Amygdala (tissue), 56 donors: ENCODE measurements at regions not wholly inside any gene's neighbourhood (a gene's known extent, or its start where the extent isn't known, plus 50 kb on each side); places are given as distances from the start of the nearest gene placed in this dataset.
A peak's percentile ranks its signal among the peaks of the same experiment; 100 is the strongest.

Experiments used
- DNase-seq, 56 donors: peaks; one replicate each; lab custom pipeline; 2025; lab: John Stamatoyannopoulos, UW

DNA sequence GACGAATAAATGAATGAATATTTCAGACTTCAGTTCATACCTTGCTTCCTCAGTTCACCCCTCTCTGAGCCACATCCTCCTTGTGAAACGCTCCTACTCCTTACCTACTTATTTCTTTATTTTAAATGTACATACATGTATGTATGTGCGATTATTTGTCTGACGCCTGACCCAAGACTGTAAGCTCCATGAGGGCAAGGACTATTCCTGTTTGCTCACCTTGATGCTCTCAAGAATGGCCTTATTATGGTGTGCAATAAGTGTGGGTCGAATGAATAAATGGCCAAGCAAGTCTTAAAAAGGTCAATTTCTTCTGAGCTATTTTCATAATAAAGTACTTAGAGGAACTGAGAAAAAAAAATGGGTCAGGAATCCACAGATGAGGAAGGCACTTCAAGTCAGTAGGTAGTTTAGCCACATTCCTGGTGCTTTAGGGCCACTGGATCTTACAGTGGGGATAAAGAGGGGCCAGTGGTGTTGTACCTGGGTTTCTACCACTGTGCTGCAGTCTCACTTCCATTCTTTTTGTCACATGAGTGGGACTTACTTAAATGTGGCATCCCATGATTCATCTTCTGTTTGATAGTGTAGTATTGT lies 74.7 kb downstream of the SDC1 start:
- DNase-seq, result no peak

DNA sequence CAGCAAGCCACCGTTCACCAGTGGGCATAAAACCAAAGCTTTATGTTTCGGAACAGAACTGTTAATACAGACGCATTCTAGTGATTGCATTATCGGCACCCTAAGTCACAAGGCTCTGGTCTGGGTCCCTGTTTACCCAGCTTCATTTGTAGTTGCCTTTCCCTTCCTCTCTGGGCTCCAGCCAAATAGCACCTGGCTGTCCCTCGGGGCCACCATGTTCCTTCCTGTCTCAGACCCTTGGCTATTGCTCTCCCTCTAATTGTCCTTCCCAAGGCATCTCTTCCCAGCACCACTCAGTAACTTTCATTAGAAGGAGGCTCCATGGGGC lies 75.3 kb downstream of the SDC1 start:
- DNase-seq, result no peak

DNA sequence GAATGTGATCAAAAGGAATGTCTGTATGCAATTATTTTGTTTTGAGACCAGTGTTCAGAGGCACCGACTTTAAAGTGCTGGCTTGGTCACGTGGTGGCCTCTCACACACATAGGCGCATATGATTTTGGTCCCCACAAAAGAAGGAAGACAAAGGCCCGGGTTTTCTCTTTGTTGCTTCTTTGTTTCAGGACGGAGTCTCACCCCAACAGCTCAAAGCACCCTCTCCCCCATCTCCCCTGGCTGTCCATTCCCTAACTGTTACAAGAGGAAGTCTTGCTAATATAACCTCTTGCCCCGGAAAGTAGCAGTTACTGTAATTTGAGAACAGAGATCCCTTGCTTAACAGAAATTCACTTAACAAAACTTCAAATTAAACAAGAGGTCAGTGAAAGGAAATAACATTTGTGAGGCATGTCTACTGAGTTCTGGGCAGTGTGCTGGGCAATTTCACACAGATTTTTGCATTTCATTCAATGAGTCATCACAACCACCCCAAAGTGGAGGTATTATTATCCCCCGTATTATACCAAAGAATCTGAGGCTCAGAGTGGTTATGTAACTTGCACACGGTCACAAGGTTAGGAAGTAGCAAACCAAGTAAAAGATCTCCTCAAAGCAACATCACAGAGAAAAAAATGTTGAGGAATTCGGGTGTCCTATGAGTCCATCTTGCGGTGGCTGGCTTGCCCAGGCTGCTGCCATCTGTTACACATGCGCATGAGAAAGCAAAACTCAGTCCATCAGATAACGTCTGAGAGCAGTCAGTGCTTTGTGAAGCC lies 75.8 kb downstream of the SDC1 start:
- DNase-seq, result peak in 1 of 56 donors; percentile 8

DNA sequence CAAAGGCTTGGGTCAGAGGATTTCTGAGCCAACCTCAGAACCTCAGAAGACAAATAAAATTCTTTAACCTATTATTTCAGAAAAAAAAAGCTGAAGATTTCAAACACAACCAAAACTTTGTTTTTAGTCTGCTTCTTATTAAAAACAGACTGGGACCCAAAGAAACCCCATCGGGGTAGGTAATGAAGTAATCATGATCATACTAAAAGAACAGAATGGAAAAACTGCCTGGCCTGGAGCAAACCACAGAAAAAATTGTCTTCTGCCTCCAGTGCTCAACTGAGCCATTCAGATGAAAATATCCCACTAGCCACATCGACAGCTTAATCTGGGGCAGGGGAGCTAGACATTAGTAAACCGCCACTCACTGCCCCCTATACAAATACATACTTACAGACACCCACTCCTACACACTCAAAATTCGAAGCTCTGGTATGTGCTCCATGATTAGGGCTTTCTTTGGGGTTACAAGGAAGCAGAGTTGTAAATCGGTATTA lies 76.5 kb downstream of the SDC1 start:
- no peak for DNase-seq

DNA sequence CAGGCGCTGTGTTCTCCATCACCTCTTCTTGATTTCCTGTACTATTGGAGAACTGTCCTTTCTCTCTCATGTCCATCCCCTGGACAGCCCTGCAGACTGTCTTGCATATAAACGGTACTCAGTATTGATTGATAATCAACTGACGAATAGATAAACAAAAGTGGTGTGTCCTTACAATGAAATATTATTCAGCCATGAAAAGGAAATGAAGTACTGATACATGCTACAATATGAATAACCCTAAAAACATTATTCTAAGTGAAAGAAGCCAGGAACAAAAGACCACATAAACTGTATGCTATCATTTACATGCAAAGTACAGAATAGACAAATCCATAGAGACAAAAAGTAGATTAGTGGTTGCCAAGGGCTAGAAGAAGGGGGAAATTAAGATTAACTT lies 77.6 kb downstream of the SDC1 start:
- no peak for DNase-seq

DNA sequence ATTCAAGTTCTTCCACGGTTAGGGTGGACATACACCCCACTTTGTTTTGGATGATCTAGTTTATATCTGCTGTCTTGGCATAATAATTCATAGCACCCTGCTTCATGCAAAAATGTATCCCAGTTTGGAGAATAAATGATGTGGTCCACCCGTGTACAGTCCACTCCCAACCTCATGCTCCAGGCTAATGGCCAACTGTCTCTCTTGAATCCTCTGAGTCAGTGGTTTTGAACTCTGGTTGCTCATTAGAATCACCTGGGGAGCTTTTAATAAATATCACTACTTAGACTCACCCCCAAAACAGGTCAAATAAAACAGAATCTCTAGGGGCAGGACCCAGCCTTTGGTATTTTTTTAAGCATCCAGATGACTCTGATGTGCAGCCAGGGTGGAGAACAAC lies 78.5 kb downstream of the SDC1 start:
- DNase-seq, result no peak

DNA sequence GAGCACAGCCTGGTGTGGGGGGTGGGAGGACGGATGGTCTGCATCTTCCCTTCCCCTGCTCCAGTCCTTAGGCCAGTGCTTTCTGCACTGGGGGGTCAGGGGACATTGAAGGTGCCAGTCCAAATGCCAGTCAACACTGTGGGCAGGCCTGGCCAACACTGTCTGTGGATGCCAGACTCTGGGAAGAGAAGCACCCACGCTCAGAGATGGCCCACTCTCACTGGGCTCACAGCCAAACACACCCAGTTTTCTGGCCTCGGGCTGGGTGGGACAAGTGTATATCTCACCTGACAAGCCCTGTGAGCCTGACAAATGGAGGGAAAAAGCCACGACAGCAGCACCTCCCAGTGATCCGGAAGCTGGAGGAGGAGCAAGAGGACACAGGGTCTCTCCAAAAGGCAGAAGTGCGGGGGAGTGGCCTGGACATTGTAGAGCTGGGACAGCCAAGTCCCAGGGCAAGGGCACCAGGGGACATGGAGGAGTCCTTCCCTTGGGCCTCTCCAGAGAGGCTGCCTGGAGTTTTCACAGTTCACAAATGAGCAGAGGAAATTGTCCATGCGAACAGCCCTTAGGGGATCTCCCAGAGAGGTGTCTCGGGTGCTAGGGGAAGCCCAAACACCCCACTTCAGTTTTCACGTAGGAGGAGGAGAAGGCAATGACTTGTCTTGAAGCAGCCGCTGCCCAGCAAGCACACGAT lies 79.3 kb downstream of the SDC1 start:
- no peak for DNase-seq

DNA sequence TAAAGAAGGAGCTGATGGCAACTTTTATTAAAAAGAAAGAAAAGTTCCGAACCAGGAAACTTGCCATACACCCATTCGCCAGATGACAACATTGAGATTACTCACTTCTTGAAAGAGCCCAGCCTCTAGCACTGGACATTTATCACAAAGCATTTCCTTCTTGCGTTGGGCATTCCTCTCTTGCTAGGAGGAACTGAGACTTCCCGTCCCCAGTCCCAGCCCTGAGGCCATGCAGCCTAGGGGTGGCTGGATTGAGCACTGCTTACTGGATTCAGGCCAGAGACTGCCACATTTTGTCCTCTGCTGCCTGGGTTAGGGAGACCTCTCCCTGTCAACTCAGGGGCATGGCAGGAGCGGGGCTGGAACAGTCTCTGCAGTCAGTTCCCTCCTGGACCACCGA lies 80.1 kb downstream of the SDC1 start:
- no peak for DNase-seq

DNA sequence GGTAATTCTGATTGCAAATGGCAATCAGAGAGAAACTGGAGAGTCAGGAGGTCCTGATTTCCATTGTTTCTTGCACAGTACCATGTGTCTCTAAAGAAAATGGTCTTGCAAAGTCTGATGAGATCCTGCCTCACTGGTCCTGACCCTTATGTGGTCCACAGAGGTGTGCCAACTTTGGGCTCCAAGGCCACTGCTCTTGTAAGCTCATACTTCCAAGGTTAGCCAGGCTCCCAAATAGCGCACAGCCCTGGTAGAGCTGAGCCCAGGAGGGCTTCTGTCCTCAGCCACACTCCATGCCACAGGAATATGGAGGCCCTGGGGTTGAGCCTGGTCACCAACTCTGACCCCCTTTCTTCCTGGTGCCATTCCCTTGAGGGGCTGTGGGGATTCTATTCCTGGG lies 80.7 kb downstream of the SDC1 start:
- DNase-seq, result no peak

DNA sequence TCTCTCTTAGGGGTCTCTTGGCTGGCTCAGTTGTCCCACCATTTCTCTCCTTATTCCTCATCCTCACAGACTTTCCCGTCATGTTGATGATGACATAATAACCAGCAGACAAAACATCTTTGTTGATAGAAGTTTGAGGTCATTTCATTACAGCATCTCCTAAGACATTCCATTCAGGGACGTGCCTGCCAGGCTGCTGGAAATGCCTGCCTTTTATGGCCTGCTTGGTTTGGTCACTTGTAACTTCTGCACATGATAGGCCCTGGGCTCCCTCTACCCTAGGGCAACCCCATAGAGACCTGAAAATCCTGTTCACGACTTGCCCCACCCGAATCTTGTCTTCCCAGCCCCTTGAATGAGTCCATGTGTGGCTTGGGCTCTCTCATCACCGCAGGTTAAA lies 81.7 kb downstream of the SDC1 start:
- no peak for DNase-seq

DNA sequence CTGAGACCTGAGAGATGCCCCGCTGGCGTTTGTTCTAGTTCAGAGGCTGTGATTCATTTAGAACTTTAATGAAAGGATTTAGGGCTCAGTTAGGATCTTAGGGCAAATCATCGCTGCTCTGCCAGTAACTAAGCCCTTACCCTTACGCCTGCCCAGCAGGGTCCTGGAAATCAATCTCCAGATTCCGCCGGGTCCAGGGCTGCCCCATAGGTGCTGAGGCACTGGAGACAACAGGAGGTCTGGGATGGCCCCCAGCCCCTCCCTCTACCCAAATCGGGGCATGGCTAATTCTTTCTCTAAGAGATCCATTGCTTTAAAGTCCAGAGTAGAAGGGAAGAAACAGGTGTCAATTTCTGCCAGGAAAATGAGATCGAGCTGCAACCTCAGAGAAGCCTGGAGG lies 83.1 kb downstream of the SDC1 start:
- DNase-seq, result no peak

DNA sequence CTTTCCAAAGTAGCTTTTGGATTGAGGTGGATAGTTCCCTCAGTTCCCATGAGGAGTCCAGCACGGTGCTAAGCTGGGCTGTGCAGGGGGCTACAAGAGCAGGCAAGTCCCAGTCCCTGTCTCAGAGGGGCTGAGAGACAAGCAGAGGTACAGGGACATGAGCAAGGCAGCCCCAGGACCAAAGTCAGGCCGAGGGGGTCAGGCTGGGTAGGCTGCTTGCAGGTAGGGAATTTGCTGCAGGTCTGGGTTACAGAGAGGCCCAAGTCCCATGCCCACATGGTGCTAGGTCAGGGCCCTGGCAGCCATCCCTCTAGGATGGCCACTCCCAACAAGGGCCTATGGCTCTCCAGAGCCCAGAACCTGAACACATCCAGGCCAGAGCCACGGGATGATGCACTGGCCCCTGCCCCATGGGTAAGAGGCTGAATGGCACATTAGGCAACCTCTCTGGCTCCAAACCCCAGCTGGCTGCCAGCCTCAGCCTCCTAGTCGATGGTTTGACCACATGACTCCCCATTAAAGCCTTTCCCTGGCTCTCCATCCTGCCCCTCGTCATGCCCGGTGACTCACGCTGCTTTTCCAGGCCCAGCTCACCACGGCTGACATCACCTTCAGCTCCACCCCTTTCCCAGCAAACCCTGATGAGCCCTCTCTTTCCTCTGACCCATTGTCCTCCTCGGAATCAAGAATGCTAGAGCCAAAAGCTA lies 83.7 kb downstream of the SDC1 start:
- DNase-seq, result peak in 3 of 56 donors; percentile 16 to 47 (median 21)

DNA sequence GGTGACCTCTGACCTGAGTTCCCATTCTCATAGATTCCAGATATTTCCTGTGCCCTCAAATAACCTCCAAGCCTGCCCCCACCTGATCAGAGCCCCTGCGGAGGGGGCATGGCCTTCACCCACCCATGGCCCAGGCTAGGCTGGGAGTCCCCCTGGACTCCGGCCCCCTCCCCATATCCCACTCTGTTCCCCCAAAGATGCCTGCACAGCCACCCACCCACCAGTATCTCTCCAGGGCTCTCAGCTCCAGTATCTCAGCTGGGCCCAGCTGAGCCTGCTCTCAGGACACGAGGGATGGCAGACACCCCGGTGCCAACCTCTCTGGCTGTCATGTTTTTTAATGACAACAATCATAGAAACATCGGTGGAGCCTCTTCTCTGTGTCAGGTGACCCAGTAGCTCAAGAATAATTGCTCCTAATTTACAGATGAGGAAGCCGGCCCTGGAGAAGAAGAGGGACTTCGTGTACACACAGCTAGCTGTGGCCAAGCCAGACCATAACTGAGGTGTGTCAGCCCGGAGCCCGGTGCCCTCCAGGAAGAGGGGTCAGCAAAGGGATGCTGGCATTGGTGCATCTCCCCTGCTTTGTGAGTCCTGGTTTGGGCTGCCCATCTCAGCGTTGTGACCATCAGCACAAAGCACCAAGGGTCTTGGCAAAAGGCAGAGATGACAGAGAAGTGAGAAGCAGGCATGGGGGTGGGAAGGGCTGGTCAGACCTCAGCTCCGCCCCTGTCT lies 84.4 kb downstream of the SDC1 start:
- no peak for DNase-seq

DNA sequence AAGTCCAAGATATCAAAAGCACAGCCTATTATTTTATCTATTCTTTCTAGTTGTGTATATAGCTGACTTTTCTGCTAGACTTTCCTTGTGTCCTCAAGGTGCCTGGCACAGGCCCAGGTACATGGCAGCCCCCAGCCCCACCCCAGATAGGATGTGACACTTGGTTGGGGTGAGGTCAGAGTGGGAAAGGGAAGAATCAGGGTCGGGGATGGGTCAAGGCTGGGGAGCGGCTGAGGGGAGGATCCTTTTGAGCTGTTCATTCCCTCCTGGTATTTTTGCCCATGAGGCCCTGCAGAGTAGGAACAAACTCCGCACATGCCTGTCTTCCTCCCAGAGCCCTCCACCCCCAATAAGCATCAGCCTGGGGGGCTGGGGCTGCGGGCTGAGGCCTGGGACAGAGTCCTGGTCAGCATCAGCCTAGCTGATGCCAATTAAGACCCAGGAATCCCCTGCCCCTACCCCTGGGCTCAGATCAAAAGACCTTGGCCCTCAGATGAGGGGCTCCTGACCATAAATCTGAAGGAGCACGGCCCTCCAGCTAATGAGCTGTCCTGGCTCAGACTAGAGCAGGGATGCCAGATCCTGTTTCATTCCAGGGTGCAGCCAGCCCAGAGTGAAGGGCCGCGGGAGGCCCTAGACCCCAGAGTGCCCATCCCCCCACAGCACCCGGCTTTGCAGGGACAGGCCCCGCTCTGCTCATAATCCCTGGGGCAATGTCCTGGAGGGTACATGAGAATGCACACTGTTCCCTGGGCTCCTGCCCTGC lies 85.3 kb downstream of the SDC1 start:
- DNase-seq, result no peak

DNA sequence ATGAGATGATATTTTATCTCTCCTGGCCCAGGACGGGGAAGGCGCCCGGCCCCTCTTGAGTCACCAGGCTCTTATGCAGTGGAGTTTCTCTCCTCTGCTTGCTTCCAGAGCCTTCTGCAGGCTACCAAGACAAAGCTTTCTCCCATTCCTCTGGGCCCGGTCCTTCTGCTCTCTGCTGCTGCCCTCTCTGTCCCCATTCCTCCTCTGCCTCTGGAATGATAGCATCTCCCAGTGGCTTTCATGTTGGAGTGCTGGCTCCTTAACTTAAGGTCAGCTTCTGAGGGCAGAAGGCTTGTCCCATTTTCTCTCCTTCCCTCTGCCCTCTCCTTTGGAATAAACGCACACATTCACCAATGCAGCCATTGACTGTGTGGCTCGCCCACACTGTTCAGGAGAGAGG lies 86.2 kb downstream of the SDC1 start:
- DNase-seq, result no peak

DNA sequence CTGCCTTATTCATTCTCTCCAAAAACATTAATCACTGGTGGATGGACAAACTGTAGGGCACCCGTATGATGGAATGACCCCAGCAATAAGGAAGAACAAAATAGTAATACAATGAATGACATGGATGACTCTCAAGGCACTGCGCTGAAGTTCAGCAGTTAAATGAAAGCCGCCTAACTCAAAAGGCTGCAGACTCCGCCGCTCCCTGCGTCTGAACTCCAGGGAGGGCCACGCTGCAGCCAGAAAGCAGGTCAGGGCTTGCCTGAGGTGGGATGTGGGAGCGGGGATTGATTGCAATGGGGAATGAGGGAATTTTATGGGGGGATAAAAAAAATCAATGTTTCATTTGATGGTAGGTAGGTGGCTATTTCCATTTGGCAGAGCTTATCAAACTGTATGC lies 86.5 kb upstream of the LAPTM4A start:
- no peak for DNase-seq

DNA sequence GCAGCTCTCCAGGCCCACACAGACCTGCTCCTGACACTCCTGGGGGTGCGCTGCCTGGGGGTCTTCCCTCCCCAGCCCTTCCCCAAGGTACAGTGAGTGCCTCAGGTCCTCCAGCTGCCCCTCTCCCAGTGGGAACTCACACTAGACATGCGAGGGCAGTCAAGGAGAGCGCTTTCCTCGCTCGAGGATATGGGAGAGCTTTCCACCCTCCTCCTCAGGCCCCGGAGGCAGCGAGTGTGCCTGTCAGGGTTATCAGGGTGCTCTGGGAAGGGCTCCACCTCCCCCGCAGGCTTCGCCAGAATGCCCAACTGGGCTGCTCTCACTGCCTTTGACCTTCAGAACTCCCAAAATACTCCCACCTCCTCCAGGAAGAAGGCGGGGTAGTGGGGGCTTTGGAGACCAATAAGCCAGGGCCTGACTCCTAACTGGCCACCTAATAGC lies 85.7 kb upstream of the LAPTM4A start:
- no peak for DNase-seq

DNA sequence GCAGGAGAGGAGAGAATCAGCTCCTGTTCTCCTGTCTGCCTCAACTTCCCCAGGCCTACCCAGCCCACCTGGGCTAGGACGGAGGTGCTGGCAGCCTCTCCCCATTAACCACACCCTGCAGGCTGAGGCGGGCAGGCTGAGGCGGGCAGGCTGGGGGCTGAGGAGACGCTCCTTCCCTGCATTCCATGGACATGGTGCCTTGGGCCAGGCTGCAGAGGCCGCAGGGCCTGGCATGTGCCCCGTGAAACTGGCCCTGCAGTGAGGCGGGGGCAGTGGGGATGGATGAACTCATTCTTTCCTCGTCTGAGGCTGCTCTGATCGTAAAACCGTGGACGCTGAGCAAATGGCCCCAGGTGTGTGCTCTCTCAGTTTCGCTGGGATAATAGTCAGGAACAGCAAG lies 84.7 kb upstream of the LAPTM4A start:
- no peak for DNase-seq

DNA sequence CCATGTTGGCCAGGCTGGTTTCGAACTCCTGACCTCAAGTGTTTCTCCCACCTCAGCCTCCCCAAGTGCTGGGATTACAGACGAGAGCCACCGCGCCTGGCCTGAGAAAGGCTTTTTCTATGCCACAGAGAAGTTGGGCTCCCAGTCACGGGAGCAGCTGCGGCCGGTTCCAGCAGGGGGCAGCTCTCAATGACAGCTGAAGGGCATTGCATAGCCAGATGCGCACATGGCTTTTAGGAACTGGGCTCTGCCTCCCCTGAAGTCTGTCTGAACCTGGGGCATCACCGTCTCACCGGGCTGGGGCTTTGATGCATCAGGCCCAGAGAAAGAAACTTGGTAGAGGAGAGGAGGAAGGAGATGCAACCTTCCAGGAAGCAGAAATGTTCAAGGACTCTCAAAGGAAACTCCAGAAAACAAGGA lies 84.2 kb upstream of the LAPTM4A start:
- peak in 24 of 56 donors; percentile 2 to 63 (median 18) for DNase-seq
